G401 (cell line): ENCODE measurements at regions not wholly inside any gene's neighbourhood (a gene's known extent, or its start where the extent isn't known, plus 50 kb on each side); places are given as distances from the start of the nearest gene placed in this dataset.

Source experiments
- DNase-seq: peaks from one replicate; pipeline ENCODE4 v3.0.0-alpha.2; 2015; ENCODE audit warnings: low spot score
- in situ Hi-C: cut with HindIII; loops from 2 replicates; pipeline ENCODE4 v1.10.0; 2016; ENCODE audit warnings: low sequenced_read_pairs, mixed read lengths

GRCh38 chr1:17877316-17877715 lies 122.2 kb downstream of the ACTL8 start:
- DNase-seq, result no peak
- in situ Hi-C loops, result no loop called here

- no peak for DNase-seq
Observed at GRCh38 chr1:17877896-17878295, 122.8 kb downstream of the ACTL8 start.

GRCh38 chr1:17878837-17879236 lies 123.7 kb downstream of the ACTL8 start:
- in situ Hi-C loops, result no loop called here
- DNase-seq, result no peak

More at GRCh38 chr1:17877896-17878295, 122.8 kb downstream of the ACTL8 start:
- in situ Hi-C loops, result no loop called here

- no peak for DNase-seq
- in situ Hi-C loops, result no loop called here
Observed at GRCh38 chr1:17880449-17880848, 125.3 kb downstream of the ACTL8 start.

GRCh38 chr1:17881761-17882160 lies 126.6 kb downstream of the ACTL8 start:
- in situ Hi-C loops, result no loop called here
- peak; percentile 27 for DNase-seq

- no peak for DNase-seq
- in situ Hi-C loops, result no loop called here
Observed at GRCh38 chr1:17883136-17883535, 128.0 kb downstream of the ACTL8 start.

GRCh38 chr1:17883662-17884395 lies 128.7 kb downstream of the ACTL8 start:
- DNase-seq, result no peak
- in situ Hi-C loops, result no loop called here

- in situ Hi-C loops, result no loop called here
Observed at GRCh38 chr1:17885663-17886320, 130.7 kb downstream of the ACTL8 start.

GRCh38 chr1:17886386-17886785 lies 131.3 kb downstream of the ACTL8 start:
- in situ Hi-C loops, result no loop called here
- no peak for DNase-seq

More at GRCh38 chr1:17885663-17886320, 130.7 kb downstream of the ACTL8 start:
- DNase-seq, result no peak

- in situ Hi-C loops, result no loop called here
- no peak for DNase-seq
Observed at GRCh38 chr1:17886838-17887441, 131.8 kb downstream of the ACTL8 start.

- in situ Hi-C loops, result no loop called here
- peak; percentile 85 for DNase-seq
Observed at GRCh38 chr1:17887661-17888371, 132.7 kb downstream of the ACTL8 start.

- in situ Hi-C loops, result no loop called here
- no peak for DNase-seq
Observed at GRCh38 chr1:17890056-17890814, 135.1 kb downstream of the ACTL8 start.

GRCh38 chr1:17890815-17891191 lies 135.7 kb downstream of the ACTL8 start:
- DNase-seq, result no peak
- in situ Hi-C loops, result no loop called here

- in situ Hi-C loops, result no loop called here
Observed at GRCh38 chr1:17891205-17892110, 136.3 kb downstream of the ACTL8 start.

GRCh38 chr1:17892225-17892624 lies 137.1 kb downstream of the ACTL8 start:
- peak; percentile 25 for DNase-seq
- in situ Hi-C loops, result no loop called here

More at GRCh38 chr1:17891205-17892110, 136.3 kb downstream of the ACTL8 start:
- no peak for DNase-seq

GRCh38 chr1:17892851-17893250 lies 137.7 kb downstream of the ACTL8 start:
- in situ Hi-C loops, result no loop called here
- no peak for DNase-seq

- no peak for DNase-seq
- in situ Hi-C loops, result no loop called here
Observed at GRCh38 chr1:17893891-17894631, 138.9 kb downstream of the ACTL8 start.
